ENCODE measurements at regions not wholly inside any gene's neighbourhood (a gene's known extent, or its start where the extent isn't known, plus 50 kb on each side); places are given as distances from the start of the nearest gene placed in this dataset.

- no peaks in the 10 kb centered on the region for H3K36me3 Mint-ChIP-seq (ENCODE audit: low read depth)
- H3K4me3 ChIP-seq (ENCODE audit: low read length) = no peak overlapping the region
- H3K27me3 ChIP-seq (ENCODE audit: control insufficient read depth, insufficient read depth, low read length, poor library complexity, severe bottlenecking) = no peaks in the 10 kb centered on the region
- H3K27me3 Mint-ChIP-seq (ENCODE audit: insufficient read depth) = no peaks in the 10 kb centered on the region
- 100% methylated on average over 1 of the region's 1 CpG; no CpG with 5 or more reads in 1 of the 2 experiments for WGBS, 2 experiments (ENCODE audit: insufficient coverage in 1 of 2, insufficient read length in 1 of 2)
- no peak overlapping the region for H3K4me3 Mint-ChIP-seq
- H3K4me1 Mint-ChIP-seq = peaks cover 10% of the 10 kb centered on the region
- H3K36me3 ChIP-seq (ENCODE audit: control insufficient read depth, insufficient read depth, low read length) = no peaks in the 10 kb centered on the region
- DNase-seq = no peak
- H3K9ac ChIP-seq (ENCODE audit: extremely low read depth, low read length, poor library complexity, severe bottlenecking) = no peak overlapping the region
- TF ChIP-seq, protein P1, sequence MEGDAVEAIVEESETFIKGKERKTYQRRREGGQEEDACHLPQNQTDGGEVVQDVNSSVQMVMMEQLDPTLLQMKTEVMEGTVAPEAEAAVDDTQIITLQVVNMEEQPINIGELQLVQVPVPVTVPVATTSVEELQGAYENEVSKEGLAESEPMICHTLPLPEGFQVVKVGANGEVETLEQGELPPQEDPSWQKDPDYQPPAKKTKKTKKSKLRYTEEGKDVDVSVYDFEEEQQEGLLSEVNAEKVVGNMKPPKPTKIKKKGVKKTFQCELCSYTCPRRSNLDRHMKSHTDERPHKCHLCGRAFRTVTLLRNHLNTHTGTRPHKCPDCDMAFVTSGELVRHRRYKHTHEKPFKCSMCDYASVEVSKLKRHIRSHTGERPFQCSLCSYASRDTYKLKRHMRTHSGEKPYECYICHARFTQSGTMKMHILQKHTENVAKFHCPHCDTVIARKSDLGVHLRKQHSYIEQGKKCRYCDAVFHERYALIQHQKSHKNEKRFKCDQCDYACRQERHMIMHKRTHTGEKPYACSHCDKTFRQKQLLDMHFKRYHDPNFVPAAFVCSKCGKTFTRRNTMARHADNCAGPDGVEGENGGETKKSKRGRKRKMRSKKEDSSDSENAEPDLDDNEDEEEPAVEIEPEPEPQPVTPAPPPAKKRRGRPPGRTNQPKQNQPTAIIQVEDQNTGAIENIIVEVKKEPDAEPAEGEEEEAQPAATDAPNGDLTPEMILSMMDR (conservative IDR thresholded peaks at IDR 0.05) = no peak
- peaks cover 14% of the 10 kb centered on the region for H3K9me3 Mint-ChIP-seq
- no peaks in the 10 kb centered on the region for H3K4me1 ChIP-seq (ENCODE audit: control insufficient read depth, insufficient read depth, low read length)
- no peak overlapping the region for H3K27ac Mint-ChIP-seq
- no peak overlapping the region for H3K27ac ChIP-seq (ENCODE audit: low read depth, low read length)
- no peaks in the 10 kb centered on the region for H3K9me3 ChIP-seq (ENCODE audit: control insufficient read depth, low read length)
These were observed 589.0 kb downstream of the NXPH1 start for GRCh38 chr7:9022456-9022855.

- 94 to 97% methylated on average over 3 to 5 of the region's 5 CpGs for WGBS, 2 experiments (ENCODE audit: insufficient coverage in 1 of 2, insufficient read length in 1 of 2)
- H3K27me3 Mint-ChIP-seq (ENCODE audit: insufficient read depth) = no peaks in the 10 kb centered on the region
- peaks cover 3% of the 10 kb centered on the region for H3K9me3 Mint-ChIP-seq
- H3K4me1 Mint-ChIP-seq = no peaks in the 10 kb centered on the region
- H3K4me3 ChIP-seq (ENCODE audit: low read length) = no peak overlapping the region
- TF ChIP-seq, protein P1 (conservative IDR thresholded peaks at IDR 0.05) = no peak
- no peak overlapping the region for H3K27ac ChIP-seq (ENCODE audit: low read depth, low read length)
- H3K36me3 ChIP-seq (ENCODE audit: control insufficient read depth, insufficient read depth, low read length) = no peaks in the 10 kb centered on the region
- H3K9me3 ChIP-seq (ENCODE audit: control insufficient read depth, low read length) = no peaks in the 10 kb centered on the region
- H3K27ac Mint-ChIP-seq = no peak overlapping the region
- no peaks in the 10 kb centered on the region for H3K4me1 ChIP-seq (ENCODE audit: control insufficient read depth, insufficient read depth, low read length)
- no peak for DNase-seq
- no peak overlapping the region for H3K9ac ChIP-seq (ENCODE audit: extremely low read depth, low read length, poor library complexity, severe bottlenecking)
- H3K36me3 Mint-ChIP-seq (ENCODE audit: low read depth) = no peaks in the 10 kb centered on the region
- H3K27me3 ChIP-seq (ENCODE audit: control insufficient read depth, insufficient read depth, low read length, poor library complexity, severe bottlenecking) = no peaks in the 10 kb centered on the region
- no peak overlapping the region for H3K4me3 Mint-ChIP-seq
These were observed 590.4 kb downstream of the NXPH1 start for GRCh38 chr7:9023675-9024294.

DNA sequence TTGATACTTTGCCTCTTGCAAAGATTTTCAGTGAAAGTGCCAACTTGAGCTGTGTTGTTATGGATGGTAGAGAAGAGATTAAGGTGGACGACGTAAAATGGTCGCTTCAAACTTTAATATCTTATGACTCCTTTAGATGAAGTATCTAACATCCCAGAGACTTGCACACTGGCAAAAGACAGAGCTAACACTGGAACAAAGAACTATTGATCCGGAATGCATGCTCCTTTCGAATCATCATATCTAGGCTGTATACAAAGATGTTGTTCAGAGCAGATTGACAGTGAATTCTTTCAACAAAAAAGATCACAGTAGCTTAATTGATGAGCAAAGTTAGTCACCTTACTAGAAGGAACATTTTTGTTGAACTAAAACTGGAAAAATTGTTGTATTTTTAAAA, 592.7 kb downstream of the NXPH1 start:
- TF ChIP-seq, protein P1 (conservative IDR thresholded peaks at IDR 0.05) = no peak

More for the DNA sequence above, 592.7 kb downstream of the NXPH1 start:
- no peaks in the 10 kb centered on the region for H3K27me3 ChIP-seq (ENCODE audit: control insufficient read depth, insufficient read depth, low read length, poor library complexity, severe bottlenecking)
- H3K27ac Mint-ChIP-seq = no peak overlapping the region
- no peaks in the 10 kb centered on the region for H3K36me3 ChIP-seq (ENCODE audit: control insufficient read depth, insufficient read depth, low read length)
- no peaks in the 10 kb centered on the region for H3K27me3 Mint-ChIP-seq (ENCODE audit: insufficient read depth)
- no peak overlapping the region for H3K4me3 ChIP-seq (ENCODE audit: low read length)
- no peaks in the 10 kb centered on the region for H3K36me3 Mint-ChIP-seq (ENCODE audit: low read depth)
- no peaks in the 10 kb centered on the region for H3K9me3 Mint-ChIP-seq
- DNase-seq = no peak
- no peaks in the 10 kb centered on the region for H3K4me1 ChIP-seq (ENCODE audit: control insufficient read depth, insufficient read depth, low read length)
- H3K9ac ChIP-seq (ENCODE audit: extremely low read depth, low read length, poor library complexity, severe bottlenecking) = no peak overlapping the region
- H3K27ac ChIP-seq (ENCODE audit: low read depth, low read length) = no peak overlapping the region
- whole genome bisulfite sequencing, 2 experiments (ENCODE audit: insufficient coverage in 1 of 2, insufficient read length in 1 of 2) = 87 to 95% methylated on average over 2 to 5 of the region's 5 CpGs
- no peaks in the 10 kb centered on the region for H3K9me3 ChIP-seq (ENCODE audit: control insufficient read depth, low read length)
- H3K4me1 Mint-ChIP-seq = no peaks in the 10 kb centered on the region
- no peak overlapping the region for H3K4me3 Mint-ChIP-seq
